CD14-positive monocyte (primary cell): ENCODE measurements at regions not wholly inside any gene's neighbourhood (a gene's known extent, or its start where the extent isn't known, plus 50 kb on each side); places are given as distances from the start of the nearest gene placed in this dataset.

ENCODE experiments used
- DNase-seq, 3 donors: peaks; one replicate each; pipeline ENCODE4 v3.0.0-alpha.2; 2011 to 2022
- H2AFZ ChIP-seq: 2 replicates; pipeline ENCODE4 v1.6.0; 2012; ENCODE audit warnings: mild to moderate bottlenecking, low read depth, low read length, inconsistent platforms; ENCODE audit not compliant: insufficient read depth, poor library complexity, severe bottlenecking
- H3K27ac ChIP-seq, 2 donors: 1 replicate in 1 of 2; 2 replicates in 1 of 2; pipeline ENCODE4 v1.5.1; 2012 to 2013; ENCODE audit warnings: low read length in 2 of 2, control low read depth in 1 of 2, inconsistent platforms in 1 of 2, low read depth in 1 of 2, mild to moderate bottlenecking in 1 of 2
- H3K27me3 ChIP-seq, 2 donors: one replicate each; pipeline versions ENCODE4 v1.6.0 to v1.6.1; 2011 to 2013; ENCODE audit warnings: low read length in 2 of 2; ENCODE audit not compliant: control insufficient read depth in 2 of 2, insufficient read depth in 2 of 2
- H3K36me3 ChIP-seq, 2 donors: replicated peaks in 1 of 2; 1 replicate in 1 of 2; 2 replicates in 1 of 2; pipeline versions ENCODE4 v1.5.1 to v1.6.1; 2012 to 2013; ENCODE audit warnings: low read length in 2 of 2, control low read depth in 1 of 2, inconsistent platforms in 1 of 2, mild to moderate bottlenecking in 1 of 2; ENCODE audit not compliant: insufficient read depth in 2 of 2, control insufficient read depth in 1 of 2
- H3K4me1 ChIP-seq, 2 donors: 1 replicate in 1 of 2; 2 replicates in 1 of 2; pipeline versions ENCODE4 v1.5.1 to v1.6.1; 2012 to 2013; ENCODE audit warnings: low read length in 2 of 2, control low read depth in 1 of 2, inconsistent platforms in 1 of 2, mild to moderate bottlenecking in 1 of 2, moderate library complexity in 1 of 2; ENCODE audit not compliant: insufficient read depth in 2 of 2, control insufficient read depth in 1 of 2
- H3K4me2 ChIP-seq: replicated peaks from 2 replicates; pipeline ENCODE3; 2012; ENCODE audit warnings: low read length, moderate library complexity, mild to moderate bottlenecking; ENCODE audit not compliant: poor library complexity, severe bottlenecking; ENCODE audit errors: extremely low read depth
- H3K4me3 ChIP-seq, 3 experiments: fragments of 200-600 bp in 1 of 3; sonication (generic) in 1 of 3; replicated peaks in 1 of 3; 1 replicate in 2 of 3; 2 replicates in 1 of 3; pipeline ENCODE4 v1.5.1; 2011 to 2013; ENCODE audit warnings: low read length in 3 of 3, mild to moderate bottlenecking in 3 of 3, control low read depth in 2 of 3, low read depth in 2 of 3, inconsistent platforms in 1 of 3, moderate library complexity in 1 of 3
- H3K79me2 ChIP-seq: 2 replicates; pipeline ENCODE4 v1.6.0; 2012; ENCODE audit warnings: mild to moderate bottlenecking, control low read depth, inconsistent platforms, low read length, moderate library complexity; ENCODE audit not compliant: insufficient read depth
- H3K9ac ChIP-seq: 2 replicates; pipeline ENCODE4 v1.6.0; 2017; ENCODE audit warnings: low read length, mild to moderate bottlenecking; ENCODE audit not compliant: insufficient read depth, poor library complexity, severe bottlenecking
- H3K9me3 ChIP-seq, 2 donors: replicated peaks in 1 of 2; 1 replicate in 1 of 2; 2 replicates in 1 of 2; pipeline versions ENCODE4 v1.5.1 to v1.6.1; 2012 to 2013; ENCODE audit warnings: low read length in 2 of 2, control low read depth in 1 of 2; ENCODE audit not compliant: control insufficient read depth in 1 of 2, insufficient read depth in 1 of 2
- H4K20me1 ChIP-seq: 2 replicates; pipeline ENCODE4 v1.6.0; 2012; ENCODE audit warnings: mild to moderate bottlenecking, low read length, control low read depth, moderate library complexity; ENCODE audit not compliant: insufficient read depth
- H3K27ac Mint-ChIP-seq, 7 donors: one replicate each; pipeline ENCODE4 v1.8.0; 2020; ENCODE audit warnings: mild to moderate bottlenecking in 7 of 7, mixed read lengths in 7 of 7, moderate library complexity in 6 of 7, inconsistent platforms in 2 of 7
- H3K27me3 Mint-ChIP-seq, 3 donors: one replicate each; pipeline ENCODE4 v1.8.0; 2021 to 2022; ENCODE audit warnings: low read depth in 3 of 3, mild to moderate bottlenecking in 3 of 3, mixed read lengths in 3 of 3, moderate library complexity in 3 of 3, inconsistent platforms in 1 of 3
- H3K36me3 Mint-ChIP-seq, 2 donors: one replicate each; pipeline ENCODE4 v1.8.0; 2020; ENCODE audit warnings: mixed read lengths in 2 of 2, inconsistent platforms in 1 of 2, mild to moderate bottlenecking in 1 of 2
- H3K4me1 Mint-ChIP-seq: one replicate; pipeline ENCODE4 v1.8.0; 2020; ENCODE audit warnings: mild to moderate bottlenecking, mixed read lengths
- H3K4me3 Mint-ChIP-seq, 2 donors: one replicate each; pipeline ENCODE4 v1.8.0; 2020; ENCODE audit warnings: mild to moderate bottlenecking in 2 of 2, mixed read lengths in 2 of 2, moderate library complexity in 1 of 2
- H3K9me3 Mint-ChIP-seq, 7 donors: one replicate each; pipeline ENCODE4 v1.8.0; 2020 to 2022; ENCODE audit warnings: mixed read lengths in 7 of 7, mild to moderate bottlenecking in 6 of 7, moderate library complexity in 6 of 7, inconsistent platforms in 2 of 7
- WGBS: methylation state at CpG from one replicate; pipeline ENCODE4 v1.1.5; 2013; ENCODE audit warnings: missing lambda C conversion rate; ENCODE audit not compliant: insufficient coverage; 5-methylcytosine and 5-hydroxymethylcytosine counted together
- intact Hi-C, 2 donors: fragments of 100-400 bp; cut with micrococcal nuclease; formaldehyde crosslinking; loops; one replicate each; pipeline versions ENCODE4 v1.15.0 to v1.15.1; 2023
- TF ChIP-seq, protein P1 (sequence below): fragments of 200-600 bp; IDR thresholded peaks from one replicate; pipeline ENCODE4 v1.8.0; 2022; ENCODE audit warnings: antibody characterized with exemption, mild to moderate bottlenecking

DNA sequence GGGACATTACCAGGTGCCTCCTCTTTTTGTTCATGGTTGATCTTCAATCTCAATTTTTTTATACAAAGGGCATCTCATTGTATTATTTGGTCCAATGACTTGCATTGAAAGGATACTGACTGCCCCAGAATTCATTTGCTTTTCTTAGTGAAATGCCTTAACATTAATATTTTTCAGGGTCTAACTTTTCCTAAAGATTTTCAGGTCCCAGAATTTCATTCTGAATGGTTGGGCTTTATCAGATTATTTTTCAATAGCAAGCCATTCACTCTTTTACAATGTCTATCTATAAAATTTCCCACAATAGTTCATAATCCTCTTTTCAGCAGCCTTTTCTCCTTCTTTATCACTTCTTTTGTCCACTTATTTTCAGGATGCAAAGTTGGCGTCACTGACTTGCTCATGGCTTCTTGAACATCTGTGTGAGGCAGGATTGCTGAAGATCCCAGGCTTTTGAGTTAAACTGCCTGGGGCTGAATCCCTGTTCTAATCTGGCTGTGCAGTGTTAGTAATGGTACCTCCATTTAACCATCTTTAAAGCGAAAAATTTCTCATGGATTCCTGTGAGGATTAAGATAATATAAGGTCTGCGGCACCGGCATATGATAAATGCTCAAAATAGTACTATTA is 131.7 kb upstream of the HDAC9 start:
- no CpG with 5 or more reads among the region's 4 CpGs for WGBS
- H3K4me1 ChIP-seq: no peaks in the 10 kb centered on the region
- no peak overlapping the region for H3K9ac ChIP-seq
- Mint-ChIP-seq H3K27ac (peak overlapping the region in 2 of 7 donors; percentile 9 to 66), H3K9me3 (no peaks in the 10 kb centered on the region), H3K4me1 (no peaks in the 10 kb centered on the region), H3K36me3 (peaks cover 11 to 14% of the 10 kb centered on the region in 2 donors), H3K4me3 (no peak overlapping the region), H3K27me3 (peaks cover 0 to 3% (median 2%) of the 10 kb centered on the region in 3 donors)
- intact Hi-C loops: no loop called here
- H3K27ac ChIP-seq: no peak overlapping the region
- no peaks in the 10 kb centered on the region for H3K9me3 ChIP-seq
- peaks cover 86% of the 10 kb centered on the region for H4K20me1 ChIP-seq
- H3K4me3 ChIP-seq: no peak overlapping the region
- TF ChIP-seq, protein P1, sequence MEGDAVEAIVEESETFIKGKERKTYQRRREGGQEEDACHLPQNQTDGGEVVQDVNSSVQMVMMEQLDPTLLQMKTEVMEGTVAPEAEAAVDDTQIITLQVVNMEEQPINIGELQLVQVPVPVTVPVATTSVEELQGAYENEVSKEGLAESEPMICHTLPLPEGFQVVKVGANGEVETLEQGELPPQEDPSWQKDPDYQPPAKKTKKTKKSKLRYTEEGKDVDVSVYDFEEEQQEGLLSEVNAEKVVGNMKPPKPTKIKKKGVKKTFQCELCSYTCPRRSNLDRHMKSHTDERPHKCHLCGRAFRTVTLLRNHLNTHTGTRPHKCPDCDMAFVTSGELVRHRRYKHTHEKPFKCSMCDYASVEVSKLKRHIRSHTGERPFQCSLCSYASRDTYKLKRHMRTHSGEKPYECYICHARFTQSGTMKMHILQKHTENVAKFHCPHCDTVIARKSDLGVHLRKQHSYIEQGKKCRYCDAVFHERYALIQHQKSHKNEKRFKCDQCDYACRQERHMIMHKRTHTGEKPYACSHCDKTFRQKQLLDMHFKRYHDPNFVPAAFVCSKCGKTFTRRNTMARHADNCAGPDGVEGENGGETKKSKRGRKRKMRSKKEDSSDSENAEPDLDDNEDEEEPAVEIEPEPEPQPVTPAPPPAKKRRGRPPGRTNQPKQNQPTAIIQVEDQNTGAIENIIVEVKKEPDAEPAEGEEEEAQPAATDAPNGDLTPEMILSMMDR: no peak
- DNase-seq: no peak
- peaks cover 94% of the 10 kb centered on the region for H3K79me2 ChIP-seq
- no peak overlapping the region for H3K4me2 ChIP-seq
- peaks cover 2 to 4% of the 10 kb centered on the region in 2 donors for H3K36me3 ChIP-seq
- no peaks in the 10 kb centered on the region for H3K27me3 ChIP-seq
- H2AFZ ChIP-seq: no peak overlapping the region

DNA sequence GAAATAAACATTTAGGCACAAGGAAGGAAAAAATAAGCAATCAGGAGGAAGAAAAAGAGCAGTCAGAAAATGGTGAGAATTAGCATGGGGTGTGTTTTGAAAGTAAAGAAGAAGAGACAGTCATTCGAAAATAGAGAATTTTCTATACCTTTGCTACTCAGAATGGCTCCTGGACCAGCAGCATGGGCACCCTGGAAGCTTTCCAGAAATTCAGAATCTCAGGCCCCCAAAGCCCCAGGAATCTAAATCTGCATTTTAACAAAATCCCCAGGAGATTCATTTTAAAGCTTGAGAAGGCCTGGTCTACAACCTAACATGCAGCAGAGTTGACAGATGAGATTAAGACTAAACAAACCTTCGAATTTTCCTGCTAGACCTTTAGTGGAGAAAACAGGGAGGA is 131.2 kb upstream of the HDAC9 start:
- intact Hi-C loops: no loop called here
- no peaks in the 10 kb centered on the region for H3K4me1 ChIP-seq
- Mint-ChIP-seq H3K27me3 (peaks cover 0 to 3% (median 2%) of the 10 kb centered on the region in 3 donors), H3K9me3 (no peaks in the 10 kb centered on the region), H3K4me1 (no peaks in the 10 kb centered on the region), H3K27ac (no peak overlapping the region), H3K4me3 (no peak overlapping the region), H3K36me3 (peaks cover 12 to 15% of the 10 kb centered on the region in 2 donors)
- 100% methylated on average over 1 of the region's 2 CpGs for WGBS
- H3K36me3 ChIP-seq: peaks cover 2 to 4% of the 10 kb centered on the region in 2 donors
- no peak overlapping the region for H3K27ac ChIP-seq
- H2AFZ ChIP-seq: no peak overlapping the region
- H3K9me3 ChIP-seq: no peaks in the 10 kb centered on the region
- H4K20me1 ChIP-seq: peaks cover 86% of the 10 kb centered on the region
- no peaks in the 10 kb centered on the region for H3K27me3 ChIP-seq
- H3K9ac ChIP-seq: no peak overlapping the region
- TF ChIP-seq, protein P1: no peak
- H3K4me2 ChIP-seq: no peak overlapping the region
- H3K79me2 ChIP-seq: peaks cover 94% of the 10 kb centered on the region
- no peak overlapping the region for H3K4me3 ChIP-seq
- no peak for DNase-seq
